ENCODE measurements at regions not wholly inside any gene's neighbourhood (a gene's known extent, or its start where the extent isn't known, plus 50 kb on each side); places are given as distances from the start of the nearest gene placed in this dataset.

DNA sequence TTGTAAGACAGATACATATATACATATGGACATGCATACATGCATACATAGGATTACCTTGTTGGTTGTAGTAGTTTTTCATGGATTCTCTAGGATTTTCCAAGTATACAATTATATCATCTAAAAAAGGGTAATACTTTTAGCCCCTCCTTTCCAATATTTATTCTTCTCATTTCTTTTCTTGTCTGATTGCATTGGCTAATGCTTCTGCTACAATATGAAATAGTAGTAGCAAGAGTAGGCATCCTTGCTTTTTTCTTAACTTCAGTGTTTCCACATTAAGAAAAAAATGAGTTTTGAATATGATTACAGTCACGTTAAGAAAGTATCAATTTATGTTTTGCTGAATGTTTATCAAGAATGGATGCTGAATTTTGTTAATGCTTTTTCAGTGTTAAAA lies 58.0 kb downstream of the RBFOX3 start:
- Histone ChIP-seq H3F3A (ENCODE audit: insufficient read depth) (no peaks in the 10 kb centered on the region), H4K20me1 (ENCODE audit: low read depth, low read length) (no peaks in the 10 kb centered on the region), H3K36me3 (ENCODE audit: low read length) (no peaks in the 10 kb centered on the region), H3K27me3 (ENCODE audit: low read length) (no peaks in the 10 kb centered on the region), H3K9me2 (replicated peaks; ENCODE audit: insufficient read depth, low read length) (no peaks in the 10 kb centered on the region), H3K9me3 (ENCODE audit: insufficient read depth, low read length) (no peaks in the 10 kb centered on the region), H2AFZ (ENCODE audit: low read depth, low read length, severe bottlenecking) (no peak overlapping the region), H3K4me2 (ENCODE audit: low read depth, low read length, poor library complexity, severe bottlenecking) (no peak overlapping the region), H3K27ac (ENCODE audit: low read depth, low read length) (no peak overlapping the region), H3K4me3 (ENCODE audit: insufficient read depth, low read length, poor library complexity, severe bottlenecking) (no peak overlapping the region), H3K79me2 (ENCODE audit: insufficient read depth, low read length) (no peaks in the 10 kb centered on the region), H3K9ac (ENCODE audit: low read length) (no peak overlapping the region)
- no peak for TF ChIP-seq EZH2phosphoT487 (conservative IDR thresholded peaks at IDR 0.05; ENCODE audit: low read length)
- TF ChIP-seq, protein P1, sequence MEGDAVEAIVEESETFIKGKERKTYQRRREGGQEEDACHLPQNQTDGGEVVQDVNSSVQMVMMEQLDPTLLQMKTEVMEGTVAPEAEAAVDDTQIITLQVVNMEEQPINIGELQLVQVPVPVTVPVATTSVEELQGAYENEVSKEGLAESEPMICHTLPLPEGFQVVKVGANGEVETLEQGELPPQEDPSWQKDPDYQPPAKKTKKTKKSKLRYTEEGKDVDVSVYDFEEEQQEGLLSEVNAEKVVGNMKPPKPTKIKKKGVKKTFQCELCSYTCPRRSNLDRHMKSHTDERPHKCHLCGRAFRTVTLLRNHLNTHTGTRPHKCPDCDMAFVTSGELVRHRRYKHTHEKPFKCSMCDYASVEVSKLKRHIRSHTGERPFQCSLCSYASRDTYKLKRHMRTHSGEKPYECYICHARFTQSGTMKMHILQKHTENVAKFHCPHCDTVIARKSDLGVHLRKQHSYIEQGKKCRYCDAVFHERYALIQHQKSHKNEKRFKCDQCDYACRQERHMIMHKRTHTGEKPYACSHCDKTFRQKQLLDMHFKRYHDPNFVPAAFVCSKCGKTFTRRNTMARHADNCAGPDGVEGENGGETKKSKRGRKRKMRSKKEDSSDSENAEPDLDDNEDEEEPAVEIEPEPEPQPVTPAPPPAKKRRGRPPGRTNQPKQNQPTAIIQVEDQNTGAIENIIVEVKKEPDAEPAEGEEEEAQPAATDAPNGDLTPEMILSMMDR (IDR thresholded peaks at IDR 0.05; ENCODE audit: insufficient read depth, low read length, poor library complexity, severe bottlenecking) = no peak

DNA sequence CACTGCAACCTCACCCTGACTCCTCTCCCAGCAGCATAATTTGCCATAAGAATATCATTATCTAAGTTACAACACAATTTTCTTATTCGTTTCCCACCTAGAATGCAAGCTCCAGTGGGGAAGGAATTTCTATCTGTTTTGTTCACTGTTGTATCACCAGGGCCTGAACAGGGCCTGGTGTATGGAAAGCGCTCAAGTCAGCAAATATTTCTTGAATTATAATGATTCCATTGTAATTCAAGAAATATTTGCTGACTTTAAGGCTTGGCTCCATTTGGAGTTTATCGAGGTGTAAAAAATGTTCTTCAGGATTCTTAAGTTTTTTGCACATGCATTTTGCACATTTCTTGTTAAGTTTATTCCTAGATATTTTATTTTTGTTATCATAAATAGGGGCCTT lies 58.4 kb downstream of the RBFOX3 start:
- H3K4me2 ChIP-seq (ENCODE audit: low read depth, low read length, poor library complexity, severe bottlenecking) = no peak overlapping the region
- H3F3A ChIP-seq (ENCODE audit: insufficient read depth) = no peaks in the 10 kb centered on the region
- H3K27me3 ChIP-seq (ENCODE audit: low read length) = no peaks in the 10 kb centered on the region
- no peak overlapping the region for H2AFZ ChIP-seq (ENCODE audit: low read depth, low read length, severe bottlenecking)
- H3K4me3 ChIP-seq (ENCODE audit: insufficient read depth, low read length, poor library complexity, severe bottlenecking) = no peak overlapping the region
- H4K20me1 ChIP-seq (ENCODE audit: low read depth, low read length) = no peaks in the 10 kb centered on the region
- H3K9me3 ChIP-seq (ENCODE audit: insufficient read depth, low read length) = no peaks in the 10 kb centered on the region
- H3K79me2 ChIP-seq (ENCODE audit: insufficient read depth, low read length) = no peaks in the 10 kb centered on the region
- no peaks in the 10 kb centered on the region for H3K9me2 ChIP-seq (replicated peaks; ENCODE audit: insufficient read depth, low read length)
- H3K27ac ChIP-seq (ENCODE audit: low read depth, low read length) = no peak overlapping the region
- TF ChIP-seq, protein P1 (IDR thresholded peaks at IDR 0.05; ENCODE audit: insufficient read depth, low read length, poor library complexity, severe bottlenecking) = no peak
- TF ChIP-seq EZH2phosphoT487 (conservative IDR thresholded peaks at IDR 0.05; ENCODE audit: low read length) = no peak
- no peaks in the 10 kb centered on the region for H3K36me3 ChIP-seq (ENCODE audit: low read length)
- no peak overlapping the region for H3K9ac ChIP-seq (ENCODE audit: low read length)

DNA sequence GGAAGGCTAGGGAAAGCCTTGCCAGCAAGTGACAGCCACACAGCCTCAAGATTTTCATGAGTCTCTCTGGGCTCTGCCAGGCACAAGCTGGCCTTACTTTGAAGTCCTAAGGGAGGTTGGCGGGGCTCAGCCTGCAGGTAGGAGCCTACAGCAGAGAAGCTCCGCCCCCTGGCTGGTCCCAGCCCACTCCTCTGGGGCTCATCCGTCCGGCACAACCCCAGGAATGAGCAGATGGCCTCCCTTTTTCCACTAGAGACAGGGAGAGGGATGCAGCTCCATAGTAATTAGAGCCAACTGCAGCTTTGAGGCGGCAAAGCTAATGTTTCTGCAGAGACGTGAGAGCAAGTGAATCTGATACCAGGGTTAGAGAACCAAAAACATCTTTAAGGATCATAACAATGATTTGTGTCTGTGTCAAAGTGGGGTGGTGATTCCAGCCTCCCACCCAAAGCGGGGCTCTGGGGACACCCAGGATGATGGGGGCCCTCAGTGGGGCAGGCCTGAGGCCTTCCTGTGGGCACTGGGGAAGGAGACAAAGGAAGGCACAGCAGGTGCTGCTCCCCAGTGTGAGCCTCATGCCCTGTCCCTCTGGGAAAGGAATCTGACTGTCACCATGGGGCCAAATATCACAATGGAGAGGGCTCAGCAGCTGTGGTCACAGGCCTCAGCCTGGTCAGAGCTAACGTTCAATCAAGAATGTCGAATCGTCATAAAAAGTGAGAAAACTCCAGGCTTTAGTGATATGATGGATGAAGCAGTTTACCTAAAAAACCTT lies 61.5 kb downstream of the RBFOX3 start:
- H3K9me2 ChIP-seq (replicated peaks; ENCODE audit: insufficient read depth, low read length) = no peaks in the 10 kb centered on the region
- H3K9me3 ChIP-seq (ENCODE audit: insufficient read depth, low read length) = no peaks in the 10 kb centered on the region
- no peak overlapping the region for H3K4me3 ChIP-seq (ENCODE audit: insufficient read depth, low read length, poor library complexity, severe bottlenecking)
- no peak overlapping the region for H3K27ac ChIP-seq (ENCODE audit: low read depth, low read length)
- no peaks in the 10 kb centered on the region for H3K79me2 ChIP-seq (ENCODE audit: insufficient read depth, low read length)
- H3K9ac ChIP-seq (ENCODE audit: low read length) = no peak overlapping the region
- no peaks in the 10 kb centered on the region for H3K27me3 ChIP-seq (ENCODE audit: low read length)
- no peak overlapping the region for H3K4me2 ChIP-seq (ENCODE audit: low read depth, low read length, poor library complexity, severe bottlenecking)
- TF ChIP-seq, protein P1 (IDR thresholded peaks at IDR 0.05; ENCODE audit: insufficient read depth, low read length, poor library complexity, severe bottlenecking) = no peak
- no peak for TF ChIP-seq EZH2phosphoT487 (conservative IDR thresholded peaks at IDR 0.05; ENCODE audit: low read length)
- H4K20me1 ChIP-seq (ENCODE audit: low read depth, low read length) = no peaks in the 10 kb centered on the region
- no peak overlapping the region for H2AFZ ChIP-seq (ENCODE audit: low read depth, low read length, severe bottlenecking)
- H3K36me3 ChIP-seq (ENCODE audit: low read length) = no peaks in the 10 kb centered on the region
- H3F3A ChIP-seq (ENCODE audit: insufficient read depth) = no peaks in the 10 kb centered on the region

All from SU-DHL-6 (cell line).